AG09319 (cell line): ENCODE measurements at regions not wholly inside any gene's neighbourhood (a gene's known extent, or its start where the extent isn't known, plus 50 kb on each side); places are given as distances from the start of the nearest gene placed in this dataset.
"Not testable (repeated sequence)": the region's sequence is repeated elsewhere in the genome, so short reads cannot be mapped to it uniquely, and the experiment has no call there.

Experiments used
- DNase-seq: peaks from one replicate; pipeline ENCODE4 v3.0.0-alpha.2; 2010; ENCODE audit warnings: low read depth; ENCODE audit errors: extremely low read depth
- TF ChIP-seq, protein P1 (sequence below): IDR thresholded peaks from 2 replicates; pipeline ENCODE4 v1.5.1; 2011; ENCODE audit warnings: low read depth, mild to moderate bottlenecking, inconsistent platforms, low read length, moderate library complexity

DNA sequence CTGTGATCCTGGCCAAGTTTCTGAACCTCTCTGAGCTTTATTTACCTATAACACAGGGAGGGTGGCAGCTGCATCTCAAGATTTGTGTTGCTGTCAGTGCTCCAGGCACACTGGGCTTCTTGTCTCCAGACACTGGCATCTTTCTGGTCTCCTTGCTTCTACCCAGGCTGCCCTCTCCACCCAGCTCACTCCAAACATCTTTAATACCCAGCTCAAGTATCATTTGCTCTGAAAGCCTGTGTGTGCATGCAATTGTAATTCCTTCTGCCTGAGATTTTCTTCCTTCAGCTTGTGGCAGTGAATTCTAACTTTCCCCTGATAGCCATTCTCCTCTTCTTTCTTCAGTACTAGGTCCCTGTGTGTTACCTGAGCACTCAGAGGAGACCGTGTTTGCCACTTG is 50.7 kb upstream of the USP7 start:
- no peak for DNase-seq
- TF ChIP-seq, protein P1, sequence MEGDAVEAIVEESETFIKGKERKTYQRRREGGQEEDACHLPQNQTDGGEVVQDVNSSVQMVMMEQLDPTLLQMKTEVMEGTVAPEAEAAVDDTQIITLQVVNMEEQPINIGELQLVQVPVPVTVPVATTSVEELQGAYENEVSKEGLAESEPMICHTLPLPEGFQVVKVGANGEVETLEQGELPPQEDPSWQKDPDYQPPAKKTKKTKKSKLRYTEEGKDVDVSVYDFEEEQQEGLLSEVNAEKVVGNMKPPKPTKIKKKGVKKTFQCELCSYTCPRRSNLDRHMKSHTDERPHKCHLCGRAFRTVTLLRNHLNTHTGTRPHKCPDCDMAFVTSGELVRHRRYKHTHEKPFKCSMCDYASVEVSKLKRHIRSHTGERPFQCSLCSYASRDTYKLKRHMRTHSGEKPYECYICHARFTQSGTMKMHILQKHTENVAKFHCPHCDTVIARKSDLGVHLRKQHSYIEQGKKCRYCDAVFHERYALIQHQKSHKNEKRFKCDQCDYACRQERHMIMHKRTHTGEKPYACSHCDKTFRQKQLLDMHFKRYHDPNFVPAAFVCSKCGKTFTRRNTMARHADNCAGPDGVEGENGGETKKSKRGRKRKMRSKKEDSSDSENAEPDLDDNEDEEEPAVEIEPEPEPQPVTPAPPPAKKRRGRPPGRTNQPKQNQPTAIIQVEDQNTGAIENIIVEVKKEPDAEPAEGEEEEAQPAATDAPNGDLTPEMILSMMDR, result no peak

GRCh38 chr16:9015489-9015888 is 51.8 kb upstream of the USP7 start:
- TF ChIP-seq, protein P1, result no peak
- DNase-seq, result no peak

DNA sequence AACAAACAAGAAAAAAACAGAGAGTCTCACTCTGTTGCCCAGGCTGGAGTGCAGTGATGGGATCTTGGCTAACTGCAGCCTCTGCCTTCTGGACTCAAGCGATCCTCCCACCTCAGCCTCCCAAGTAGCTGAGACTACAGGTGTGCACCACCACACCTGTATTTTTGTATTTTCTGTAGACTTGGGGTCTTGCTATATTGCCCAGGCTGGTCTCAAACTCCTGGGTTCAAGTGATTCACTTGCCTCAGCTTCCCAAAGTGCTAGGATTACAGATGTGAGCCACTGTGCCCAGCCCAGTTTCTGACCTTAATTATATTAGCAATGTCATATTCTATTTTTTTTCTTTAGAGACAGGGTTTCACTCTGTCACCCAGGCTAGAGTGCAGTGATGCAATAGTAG is 52.3 kb upstream of the USP7 start:
- DNase-seq, result not testable (repeated sequence)

- TF ChIP-seq, protein P1, result no peak
- DNase-seq, result no peak
Observed at GRCh38 chr16:9016824-9017223, 53.1 kb upstream of the USP7 start.

DNA sequence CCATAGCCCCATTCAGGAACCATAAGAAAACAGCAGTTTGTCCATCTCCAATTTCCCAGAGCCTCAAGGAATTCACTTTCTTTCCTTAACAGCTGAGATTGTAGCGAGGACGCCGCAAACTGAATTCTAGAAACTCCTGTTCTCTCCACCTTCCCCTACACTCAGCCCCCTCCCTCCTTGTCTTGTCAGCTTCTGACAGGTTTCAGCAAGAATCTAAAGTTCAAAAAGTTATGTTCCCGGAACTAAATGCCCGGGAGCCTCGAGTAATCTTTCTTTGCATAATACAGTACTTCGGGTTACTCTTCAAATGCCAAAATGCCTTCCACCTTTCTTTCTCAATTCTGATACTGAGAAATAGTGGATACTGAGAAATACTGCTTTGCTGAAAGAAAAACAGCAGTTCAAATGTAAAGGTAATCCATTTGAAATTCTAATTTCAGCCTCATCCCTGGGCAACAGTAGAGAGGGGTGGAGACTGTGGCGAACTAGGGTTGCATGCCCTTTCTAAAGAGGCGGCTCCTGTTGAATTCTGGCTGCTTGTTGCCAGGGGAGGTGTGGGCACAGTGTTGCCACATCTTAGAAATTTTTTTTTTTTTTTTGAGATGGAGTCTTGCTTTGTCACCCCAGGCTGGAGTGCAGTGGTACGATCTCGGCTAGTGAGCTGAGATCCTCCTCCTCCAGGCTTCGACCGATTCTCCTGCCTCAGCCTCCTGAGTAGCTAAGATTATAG is 63.5 kb upstream of the USP7 start:
- DNase-seq, result no peak
- TF ChIP-seq, protein P1, result no peak

DNA sequence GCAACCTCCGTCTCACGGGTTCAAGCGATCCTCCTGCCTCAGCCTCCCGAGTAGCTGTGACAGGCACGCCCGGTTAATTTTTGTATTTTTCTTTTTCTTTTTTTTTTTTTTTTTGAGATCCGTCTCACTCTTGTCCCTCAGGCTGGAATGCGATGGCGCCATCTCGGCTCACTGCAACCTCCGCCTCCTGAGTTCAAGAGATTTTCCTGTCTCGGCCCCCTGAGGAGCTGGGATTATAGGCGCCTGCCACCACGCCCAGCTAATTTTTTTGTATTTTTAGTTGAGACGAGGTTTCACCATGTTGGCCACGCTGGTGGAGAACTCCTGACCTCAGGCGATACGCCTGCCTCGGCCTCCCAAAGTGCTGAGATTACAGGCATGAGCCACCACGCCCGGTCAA is 63.0 kb upstream of the HAPSTR1 start:
- DNase-seq, result not testable (repeated sequence)

- TF ChIP-seq, protein P1, result no peak
Observed at GRCh38 chr16:9031107-9031506, 60.3 kb upstream of the HAPSTR1 start.

DNA sequence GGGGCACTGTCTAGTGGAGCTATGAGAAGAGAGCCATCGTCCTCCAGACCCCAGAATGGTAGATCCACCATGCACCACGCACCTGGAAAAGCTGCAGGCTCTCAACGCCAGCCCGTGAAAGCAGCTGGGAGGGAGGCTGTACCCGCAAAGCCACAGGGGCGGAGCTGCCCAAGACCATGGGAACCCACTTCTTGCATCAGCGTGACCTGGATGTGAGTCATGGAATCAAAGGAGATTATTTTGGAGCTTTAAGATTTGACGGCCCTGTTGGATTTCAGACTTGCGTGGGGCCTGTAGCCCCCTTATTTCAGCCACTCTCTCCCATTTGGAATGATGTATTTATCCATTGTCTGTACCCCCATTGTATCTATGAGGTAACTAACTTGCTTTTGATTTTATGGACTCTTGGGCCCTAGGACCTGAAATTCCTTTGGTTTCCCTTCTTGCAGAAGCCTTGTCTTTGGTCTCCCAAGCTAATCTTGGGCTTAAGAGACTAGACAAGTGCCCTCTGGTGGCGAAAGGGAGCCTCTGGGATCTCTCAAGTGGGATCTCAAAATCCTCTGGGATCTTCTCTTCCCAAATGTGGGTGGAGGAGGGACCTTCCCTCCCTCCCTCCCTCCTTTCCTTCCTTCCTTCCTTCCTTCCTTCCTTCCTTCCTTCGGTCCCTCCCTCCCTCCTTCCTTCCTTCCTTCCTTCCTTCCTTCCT is 58.2 kb upstream of the HAPSTR1 start:
- no peak for DNase-seq
- TF ChIP-seq, protein P1, result peak; percentile 72

More at GRCh38 chr16:9031107-9031506, 60.3 kb upstream of the HAPSTR1 start:
- no peak for DNase-seq
